ENCODE measurements at regions not wholly inside any gene's neighbourhood (a gene's known extent, or its start where the extent isn't known, plus 50 kb on each side); places are given as distances from the start of the nearest gene placed in this dataset.

DNA sequence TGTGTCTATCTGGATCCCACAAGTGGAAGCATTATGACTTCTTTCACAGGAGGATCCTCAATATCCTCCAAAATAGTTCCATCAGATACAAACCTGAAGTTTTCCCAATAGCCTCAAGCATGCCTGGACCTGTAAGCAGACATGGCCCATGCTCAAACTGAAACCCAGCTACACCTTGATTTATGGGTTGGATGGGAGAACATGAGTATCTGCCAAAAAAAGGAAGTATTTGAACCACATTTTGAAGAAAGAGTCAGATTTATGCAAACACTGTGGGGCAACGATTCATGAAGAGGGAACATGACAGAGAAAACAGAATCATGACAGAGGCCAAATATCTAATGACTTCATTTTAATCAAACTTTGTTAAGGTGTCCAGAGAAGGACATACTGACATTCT lies 351.0 kb upstream of the NFIA start:
- Histone ChIP-seq H3K79me1 (ENCODE audit: insufficient read depth, low read depth, low read length, poor library complexity, severe bottlenecking) (no peaks in the 10 kb centered on the region), H2BK120ac (ENCODE audit: low read depth, low read length, poor library complexity, severe bottlenecking) (no peak overlapping the region), H2BK5ac (ENCODE audit: insufficient read length, low read length) (no peak overlapping the region), H3T11ph (ENCODE audit: low read length) (no peak overlapping the region), H3K23me2 (ENCODE audit: insufficient read length, low read depth, low read length, poor library complexity, severe bottlenecking) (no peaks in the 10 kb centered on the region), H3K27ac (ENCODE audit: insufficient read length, low read depth, low read length) (no peak overlapping the region), H4K91ac (ENCODE audit: insufficient read length, low read depth, low read length) (no peak overlapping the region), H3K27me3 (ENCODE audit: insufficient read depth, low read length) (no peaks in the 10 kb centered on the region), H2BK15ac (ENCODE audit: low read depth, low read length) (no peak overlapping the region), H3K4me1 (ENCODE audit: insufficient read depth, low read length) (no peaks in the 10 kb centered on the region; the same call in 1 of the 2 replicates), H4K20me1 (ENCODE audit: control insufficient read depth, insufficient read depth, insufficient read length) (no peaks in the 10 kb centered on the region), H3K9ac (ENCODE audit: extremely low read depth, insufficient read length, low read length) (no peak overlapping the region), H3K18ac (ENCODE audit: insufficient read length, low read depth, low read length) (no peak overlapping the region), H4K5ac (ENCODE audit: insufficient read length, low read depth, low read length) (no peak overlapping the region), H2AK5ac (ENCODE audit: insufficient read length, low read length) (no peak overlapping the region), H3K56ac (ENCODE audit: insufficient read length, low read depth, low read length) (no peak overlapping the region), H4K8ac (replicated peaks; ENCODE audit: insufficient read length, low read depth, low read length) (no peak overlapping the region), H3K23ac (ENCODE audit: insufficient read length, low read depth, low read length) (no peak overlapping the region), H3K4ac (ENCODE audit: low read depth, low read length) (no peak overlapping the region), H3K4me2 (ENCODE audit: insufficient read depth, insufficient read length, low read length) (no peak overlapping the region), H3K14ac (ENCODE audit: insufficient read depth, low read length) (no peak overlapping the region), H2AFZ (ENCODE audit: low read length) (no peak overlapping the region), H3K9me3 (ENCODE audit: control insufficient read depth, low read depth, low read length) (no peaks in the 10 kb centered on the region), H2BK12ac (ENCODE audit: insufficient read length, low read depth, low read length) (no peak overlapping the region), H2BK20ac (ENCODE audit: low read depth, low read length, poor library complexity, severe bottlenecking) (no peak overlapping the region), H3K79me2 (ENCODE audit: insufficient read depth, low read length) (no peaks in the 10 kb centered on the region)
- no peak overlapping the region for H3K4me3 Mint-ChIP-seq
- H3K4me1 Mint-ChIP-seq = peaks cover 6 to 8% of the 10 kb centered on the region in 2 experiments
- WGBS (ENCODE audit: extremely low coverage, insufficient read length, low lambda C conversion rate) = no CpG with 5 or more reads among the region's 1 CpG
- H3K27ac Mint-ChIP-seq = no peak overlapping the region
- TF ChIP-seq, protein P1, sequence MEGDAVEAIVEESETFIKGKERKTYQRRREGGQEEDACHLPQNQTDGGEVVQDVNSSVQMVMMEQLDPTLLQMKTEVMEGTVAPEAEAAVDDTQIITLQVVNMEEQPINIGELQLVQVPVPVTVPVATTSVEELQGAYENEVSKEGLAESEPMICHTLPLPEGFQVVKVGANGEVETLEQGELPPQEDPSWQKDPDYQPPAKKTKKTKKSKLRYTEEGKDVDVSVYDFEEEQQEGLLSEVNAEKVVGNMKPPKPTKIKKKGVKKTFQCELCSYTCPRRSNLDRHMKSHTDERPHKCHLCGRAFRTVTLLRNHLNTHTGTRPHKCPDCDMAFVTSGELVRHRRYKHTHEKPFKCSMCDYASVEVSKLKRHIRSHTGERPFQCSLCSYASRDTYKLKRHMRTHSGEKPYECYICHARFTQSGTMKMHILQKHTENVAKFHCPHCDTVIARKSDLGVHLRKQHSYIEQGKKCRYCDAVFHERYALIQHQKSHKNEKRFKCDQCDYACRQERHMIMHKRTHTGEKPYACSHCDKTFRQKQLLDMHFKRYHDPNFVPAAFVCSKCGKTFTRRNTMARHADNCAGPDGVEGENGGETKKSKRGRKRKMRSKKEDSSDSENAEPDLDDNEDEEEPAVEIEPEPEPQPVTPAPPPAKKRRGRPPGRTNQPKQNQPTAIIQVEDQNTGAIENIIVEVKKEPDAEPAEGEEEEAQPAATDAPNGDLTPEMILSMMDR (conservative IDR thresholded peaks at IDR 0.05) = no peak
- H3K27me3 Mint-ChIP-seq (ENCODE audit: low read depth) = no peaks in the 10 kb centered on the region
- DNase-seq = no peak
- peaks cover 4 to 8% of the 10 kb centered on the region in 2 experiments for H3K9me3 Mint-ChIP-seq
- peaks cover 0 to 13% (median 3%) of the 10 kb centered on the region in 3 experiments for H3K36me3 Mint-ChIP-seq (ENCODE audit: insufficient read depth in 1 of 3, low read depth in 3 of 3)
